NCI-H2227 (cell line): ENCODE measurements at regions not wholly inside any gene's neighbourhood (a gene's known extent, or its start where the extent isn't known, plus 50 kb on each side); places are given as distances from the start of the nearest gene placed in this dataset.

Experiments used
- DNase-seq: peaks from one replicate; lab custom pipeline; 2025; ENCODE audit not compliant: unreplicated experiment; lab: John Stamatoyannopoulos, UW

DNA sequence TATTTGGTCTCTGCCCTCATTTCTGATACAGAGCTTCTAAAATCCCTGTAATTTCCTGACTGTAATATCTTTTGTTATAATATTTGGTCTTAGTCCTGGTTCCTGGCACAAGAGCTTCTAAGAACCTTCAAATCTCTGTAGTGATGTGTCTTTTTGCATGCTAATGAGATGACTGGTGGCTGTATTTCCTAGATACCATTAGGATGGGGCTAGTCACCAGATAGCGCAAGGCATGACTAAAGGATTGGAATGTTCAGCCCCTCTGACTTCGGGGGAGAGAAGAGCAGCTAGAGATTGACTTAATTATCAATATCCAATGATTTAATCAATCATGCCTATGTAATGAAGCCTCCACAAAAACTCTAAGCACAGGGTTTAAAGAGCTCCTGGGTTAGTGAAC, 620.8 kb upstream of the ACVR2A start:
- no peak for DNase-seq

DNA sequence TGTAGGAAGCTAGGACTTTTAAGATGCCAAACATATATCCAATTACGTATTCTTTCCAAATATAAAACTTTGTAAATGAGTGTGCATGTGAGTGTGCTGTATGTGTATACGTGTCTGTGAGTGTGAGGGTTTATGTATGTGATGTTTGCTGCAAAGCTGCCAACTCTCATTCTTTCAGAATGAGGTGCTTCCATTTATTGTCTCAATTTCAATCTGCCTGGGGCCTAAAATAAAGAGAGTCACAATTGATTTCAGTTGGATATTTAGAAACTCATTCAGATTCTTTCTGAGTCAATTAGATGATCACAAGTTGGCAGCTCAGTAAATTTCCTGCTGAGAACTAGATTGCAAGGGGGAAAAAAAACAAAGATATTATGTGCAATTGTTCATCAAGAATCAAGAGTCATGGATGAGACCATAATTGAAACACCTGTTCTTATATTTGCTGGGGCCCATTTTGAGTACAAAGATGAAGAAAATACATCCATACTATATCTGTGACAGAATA, 621.2 kb upstream of the ACVR2A start:
- DNase-seq, result no peak

DNA sequence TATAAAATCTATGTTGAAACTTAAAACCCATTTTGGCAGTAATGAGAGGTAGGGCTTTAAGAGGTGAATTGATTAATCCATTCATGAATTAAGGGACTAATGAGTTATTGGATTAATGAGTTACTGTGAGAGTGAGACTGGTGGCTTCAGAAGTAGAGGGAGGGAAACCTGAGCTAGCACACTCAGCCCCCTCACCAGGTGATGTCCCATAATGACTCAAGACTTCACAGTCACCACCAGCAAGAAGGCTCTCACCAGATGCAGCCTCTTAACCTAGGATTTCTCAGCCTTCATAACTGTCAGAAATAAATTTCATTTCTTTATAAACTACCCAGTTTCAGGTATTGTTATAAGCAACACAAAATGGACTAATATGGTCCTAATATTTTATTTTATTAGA, 621.7 kb upstream of the ACVR2A start:
- DNase-seq, result no peak

DNA sequence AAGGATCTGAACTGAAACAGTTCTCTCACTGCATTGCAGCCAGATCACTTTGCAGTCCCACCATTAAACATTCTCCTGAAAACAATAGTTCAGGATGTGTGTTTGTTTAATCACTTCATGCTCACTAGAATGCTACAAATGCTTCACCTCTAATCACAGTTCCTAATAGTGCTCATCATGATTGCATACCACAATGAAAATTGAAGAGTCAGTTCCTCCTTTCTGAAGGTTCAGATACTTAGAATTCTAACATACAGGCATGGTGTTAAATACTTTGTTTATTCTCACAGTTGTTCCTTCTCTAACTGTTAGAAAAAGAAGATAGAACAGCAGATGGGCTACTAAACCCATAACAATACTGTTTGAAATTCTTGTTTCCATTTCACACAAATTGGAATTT, 622.3 kb upstream of the ACVR2A start:
- DNase-seq, result no peak

DNA sequence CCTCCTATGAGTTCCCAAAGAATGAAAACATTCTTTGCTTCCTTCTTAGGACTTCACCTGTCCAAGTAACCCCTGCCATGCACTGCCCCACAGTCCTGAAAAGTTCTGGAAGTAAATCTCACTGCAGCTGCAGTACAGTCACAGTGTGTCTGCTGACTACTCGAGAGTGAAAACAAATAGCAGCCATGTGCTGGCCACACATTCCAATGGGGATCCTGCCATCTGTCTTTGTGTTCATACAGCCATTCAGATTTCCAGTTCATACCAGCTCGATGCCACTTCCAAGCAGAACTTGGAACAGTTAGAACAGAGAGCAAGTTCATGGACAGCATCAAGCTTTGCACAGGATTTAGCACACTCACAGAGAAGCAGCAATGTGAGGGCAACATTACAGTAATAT, 629.9 kb upstream of the ACVR2A start:
- DNase-seq, result no peak

DNA sequence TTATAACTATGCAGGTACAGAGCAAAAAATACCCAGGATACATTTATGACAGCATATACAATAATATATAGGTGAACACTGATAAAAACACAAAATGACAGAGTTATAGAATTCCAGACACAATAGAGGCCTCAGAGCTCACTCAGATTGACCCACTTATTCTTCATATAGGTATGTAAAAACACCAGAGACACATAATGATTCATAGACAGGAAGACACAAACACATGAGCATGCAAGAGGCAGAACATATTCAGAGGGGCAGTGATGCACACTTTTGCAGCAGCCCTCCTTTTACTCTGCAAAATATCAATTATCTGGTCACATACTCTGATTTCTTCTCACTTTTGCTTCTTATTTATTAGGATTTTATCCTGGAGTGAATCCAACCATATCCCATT, 633.3 kb upstream of the ACVR2A start:
- DNase-seq, result no peak

DNA sequence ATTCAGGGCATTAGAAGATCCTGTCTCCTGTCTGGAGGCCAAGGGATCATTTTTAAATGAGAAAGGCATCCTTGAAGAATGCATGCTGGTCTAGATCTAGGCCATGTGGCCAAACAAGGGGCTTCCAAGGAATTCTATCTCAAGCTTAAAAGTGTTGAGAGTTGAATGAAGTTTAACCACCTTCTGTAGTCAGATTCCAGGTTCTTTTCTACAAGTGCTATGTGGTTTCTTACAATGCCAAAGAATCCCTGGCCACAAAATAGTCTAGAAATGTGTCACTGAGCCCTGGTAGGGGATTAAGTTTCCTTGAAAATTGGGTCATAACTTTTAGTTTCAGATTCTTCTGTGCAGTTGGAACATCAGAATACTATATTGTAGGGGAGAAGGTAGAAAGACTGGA, 640.7 kb upstream of the ACVR2A start:
- DNase-seq, result no peak

DNA sequence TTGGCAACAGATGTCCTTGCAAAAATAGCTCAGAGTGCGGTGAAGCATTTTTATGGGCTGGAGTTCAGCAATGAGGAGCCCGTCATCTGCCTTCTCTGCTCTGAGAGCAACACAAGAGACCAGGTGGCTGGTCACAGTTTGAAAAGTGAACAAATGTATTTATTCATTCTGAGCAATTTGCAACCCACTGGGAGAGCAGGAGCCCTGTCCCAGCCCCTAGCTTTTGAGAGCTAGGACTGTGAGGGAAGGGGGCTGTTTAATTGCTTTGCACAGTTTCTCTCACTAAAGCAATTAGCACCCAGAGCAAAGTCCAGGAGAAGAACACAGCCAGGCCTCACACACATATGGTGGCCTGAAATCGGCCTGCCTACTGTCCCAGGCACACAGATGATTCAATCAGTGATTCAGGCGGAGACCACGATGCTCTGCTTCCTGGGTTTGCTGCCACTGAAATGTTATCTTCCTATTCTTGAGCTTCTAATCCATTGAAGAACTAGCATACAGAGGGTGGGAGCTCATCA, 646.1 kb upstream of the ACVR2A start:
- no peak for DNase-seq

DNA sequence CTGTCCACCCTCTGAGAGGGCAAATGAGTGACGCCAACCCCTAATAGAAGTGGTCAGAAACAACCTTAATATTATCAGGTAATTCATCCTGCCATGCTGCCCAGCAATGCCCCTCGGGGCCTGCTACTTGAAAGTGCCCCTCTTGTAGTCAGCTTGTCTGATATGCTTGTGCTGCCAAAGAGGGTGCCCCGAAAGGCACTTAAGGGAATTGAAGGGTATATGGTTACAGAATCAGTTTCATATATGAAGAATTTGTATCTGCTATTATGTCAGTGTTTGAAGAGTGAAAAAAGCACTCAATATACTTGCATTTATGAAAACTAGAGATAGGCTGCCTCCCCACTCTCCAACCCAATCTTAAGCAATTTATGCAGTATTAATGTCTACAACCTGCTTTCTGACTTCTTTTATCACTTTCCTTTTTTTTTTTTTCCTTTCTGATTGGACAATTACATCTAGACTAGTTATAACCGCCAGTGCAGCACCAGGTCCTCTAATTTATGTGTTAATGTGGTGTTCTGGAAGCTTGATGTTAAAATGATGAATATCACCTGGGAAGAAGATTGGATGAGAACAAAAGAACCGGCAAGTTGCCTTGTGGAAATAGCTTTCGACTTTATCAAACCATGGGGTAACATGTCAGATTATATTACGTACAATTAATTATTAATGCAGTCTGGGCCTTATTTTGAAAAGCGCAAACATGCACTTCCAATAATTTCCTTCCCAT, 646.9 kb upstream of the ACVR2A start:
- DNase-seq, result no peak

DNA sequence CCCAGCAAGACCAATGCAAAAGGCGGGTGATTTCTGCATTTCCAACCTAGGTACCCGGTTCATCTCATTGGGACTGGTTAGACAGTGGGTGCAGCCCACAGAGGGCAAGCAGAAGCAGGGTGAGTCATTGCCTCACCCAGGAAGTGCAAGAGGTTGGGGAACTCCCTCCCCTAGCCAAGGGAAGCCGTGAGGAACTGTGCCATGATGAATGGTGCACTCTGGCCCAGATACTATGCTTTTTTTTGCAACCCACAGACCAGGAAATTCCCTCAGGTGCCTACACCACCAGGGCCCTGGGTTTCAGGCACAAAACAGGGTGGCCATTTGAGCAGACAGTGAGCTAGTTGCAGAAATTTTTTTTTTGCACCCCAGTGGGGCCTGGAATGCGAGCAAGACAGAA, 662.6 kb upstream of the ACVR2A start:
- no peak for DNase-seq

DNA sequence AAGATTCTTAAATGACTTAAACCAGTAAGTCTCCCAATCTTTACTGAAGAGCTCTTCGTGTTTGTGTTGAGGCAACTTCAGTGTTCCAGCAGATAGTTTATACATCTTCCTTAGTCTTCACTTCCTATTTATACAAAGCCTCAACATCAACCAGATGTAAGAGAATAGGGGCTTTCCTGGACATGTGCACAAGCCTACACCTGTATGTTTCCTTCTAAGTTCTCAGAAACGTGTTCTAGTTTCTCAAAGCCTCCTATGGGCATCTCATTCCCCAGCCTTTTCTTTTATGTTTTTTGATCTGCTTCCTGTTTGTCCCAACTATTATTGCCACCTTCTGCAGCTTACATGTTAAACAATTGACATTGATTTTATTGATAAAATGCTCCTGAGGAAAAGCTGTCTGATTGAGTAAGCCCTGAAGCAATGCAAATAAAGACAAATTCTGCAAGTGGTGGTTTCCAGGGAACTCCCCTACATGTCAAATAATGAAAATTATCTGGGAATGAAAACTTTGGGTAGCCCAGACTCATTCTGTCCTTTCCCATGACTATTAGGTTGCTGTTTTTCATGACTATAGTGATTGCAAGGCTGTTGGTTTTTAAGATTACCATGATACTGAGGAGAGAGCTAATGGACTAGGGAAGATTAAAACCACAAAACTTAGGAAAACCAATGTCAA, 663.3 kb upstream of the ACVR2A start:
- no peak for DNase-seq

DNA sequence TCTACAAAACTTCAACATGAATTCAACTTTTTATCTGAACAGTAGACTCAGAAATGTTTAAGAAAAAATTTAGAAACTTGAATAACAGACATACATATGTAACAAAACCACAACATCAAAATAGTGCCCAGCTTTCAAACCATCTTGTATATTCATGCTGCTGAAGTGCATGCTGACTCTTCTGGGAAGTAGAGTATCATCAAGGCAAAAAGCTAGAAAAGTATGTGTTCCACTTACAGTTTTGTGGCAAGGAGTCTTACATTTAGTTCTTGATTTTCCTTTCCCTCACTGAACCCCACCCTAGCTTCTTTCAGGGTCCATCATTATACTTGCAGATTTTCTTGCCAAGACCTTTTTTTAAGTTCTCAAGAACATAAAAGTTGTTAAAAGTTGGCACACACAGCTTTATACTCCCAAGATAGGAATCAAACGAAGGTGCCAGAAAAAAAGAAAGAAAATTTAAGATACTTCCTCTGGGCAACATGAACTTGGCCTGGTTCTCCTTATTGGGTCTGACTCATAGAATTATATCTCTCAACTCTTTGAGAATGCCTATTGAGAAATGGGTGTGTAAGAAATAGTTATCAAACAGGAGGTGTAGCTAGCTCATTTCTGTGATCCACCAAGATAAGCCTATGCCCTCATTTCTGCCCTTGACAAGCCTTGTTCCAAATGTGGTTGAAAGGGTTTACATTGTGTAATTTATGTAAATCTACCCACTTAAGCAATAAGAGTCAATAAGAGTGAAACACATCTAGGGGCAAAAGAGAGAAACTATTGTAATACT, 667.6 kb upstream of the ACVR2A start:
- DNase-seq, result no peak

DNA sequence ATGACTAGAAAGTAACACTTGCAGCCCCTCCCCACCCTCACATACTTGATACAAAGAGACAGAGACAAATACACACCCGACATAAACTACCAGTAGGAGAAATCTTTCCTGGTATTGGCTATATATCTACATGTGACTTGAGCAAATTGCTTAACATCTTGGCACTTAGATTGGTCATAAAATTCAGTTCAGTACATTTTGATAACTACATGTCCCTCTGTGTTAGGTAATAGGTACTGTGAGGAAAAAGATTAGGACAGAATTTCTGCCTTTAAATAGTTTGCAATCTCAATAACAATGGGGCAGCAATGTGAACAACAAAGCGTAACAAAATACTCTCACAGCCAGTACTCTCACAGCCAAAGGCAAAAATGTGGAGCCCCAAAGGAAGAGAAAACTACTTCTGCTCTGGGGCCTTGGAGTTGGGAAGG, 670.0 kb upstream of the ACVR2A start:
- DNase-seq, result no peak

DNA sequence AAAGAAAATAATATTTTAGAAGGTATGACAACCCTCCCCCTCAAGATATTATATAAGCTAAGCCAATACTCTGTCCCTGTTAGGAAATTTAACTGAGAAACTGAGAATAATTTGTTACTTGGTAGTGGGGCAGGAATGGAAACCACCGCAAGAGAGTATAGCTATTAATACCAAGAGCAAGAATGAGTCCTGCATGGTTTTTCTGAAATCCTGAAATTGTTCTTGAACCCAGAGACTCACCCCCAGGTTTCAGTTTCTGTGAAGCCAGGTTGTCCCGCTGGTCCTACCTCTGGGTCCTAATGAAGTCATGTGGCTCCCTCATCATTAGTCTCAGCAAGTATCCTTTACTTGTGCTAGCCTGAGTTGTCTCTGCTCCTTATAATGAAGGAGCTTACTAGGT, 671.0 kb upstream of the ACVR2A start:
- DNase-seq, result no peak

DNA sequence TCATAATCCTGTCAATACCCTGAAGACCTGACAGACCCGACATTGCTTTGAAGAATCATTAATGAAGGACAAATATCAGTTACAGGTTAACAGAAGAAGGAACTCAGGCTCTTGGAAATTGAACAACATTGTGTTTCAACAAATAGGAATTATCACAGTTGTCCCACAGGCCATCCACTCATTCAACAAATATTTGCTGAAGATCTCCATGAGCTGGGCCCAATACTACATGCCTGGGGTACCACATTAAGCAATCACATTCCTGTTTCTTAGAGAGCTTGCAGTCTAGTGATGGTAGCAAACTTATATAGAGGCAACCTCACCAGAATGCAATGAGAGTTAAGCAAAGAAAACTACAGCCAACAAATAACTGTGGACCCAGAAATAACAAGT, 671.6 kb upstream of the ACVR2A start:
- DNase-seq, result no peak

DNA sequence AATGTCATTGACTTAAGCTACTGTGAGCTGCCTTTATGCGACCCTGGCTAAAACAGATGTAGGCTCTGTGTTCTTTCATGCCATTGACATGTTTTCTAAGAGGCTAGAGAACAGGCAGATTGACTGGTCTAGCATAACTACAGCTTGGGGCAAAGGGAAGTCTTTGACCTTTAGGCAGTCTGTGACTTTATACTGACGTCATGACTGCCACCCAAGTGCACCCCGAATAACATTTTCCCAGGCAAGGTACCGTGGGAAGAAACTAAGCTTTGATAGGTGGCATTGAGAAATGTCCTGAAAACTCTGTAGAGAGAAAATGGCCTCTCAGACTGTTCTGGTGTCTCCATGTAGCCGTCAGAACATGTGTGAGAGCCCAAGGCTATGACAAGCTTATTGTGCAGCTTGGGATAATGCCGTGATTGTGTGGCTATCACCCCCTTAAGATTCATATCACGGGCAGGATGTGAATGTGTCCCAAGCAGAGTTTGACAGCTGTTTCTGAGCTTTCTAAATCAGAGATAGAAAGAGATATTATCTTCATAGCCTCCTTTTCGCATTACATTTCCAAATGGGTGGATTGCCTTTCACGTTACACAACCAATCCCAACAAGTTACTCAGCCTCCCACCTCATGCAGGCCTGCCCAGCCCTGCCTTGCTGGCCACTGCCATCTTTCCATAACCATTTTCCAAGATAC, 672.2 kb upstream of the ACVR2A start:
- no peak for DNase-seq

DNA sequence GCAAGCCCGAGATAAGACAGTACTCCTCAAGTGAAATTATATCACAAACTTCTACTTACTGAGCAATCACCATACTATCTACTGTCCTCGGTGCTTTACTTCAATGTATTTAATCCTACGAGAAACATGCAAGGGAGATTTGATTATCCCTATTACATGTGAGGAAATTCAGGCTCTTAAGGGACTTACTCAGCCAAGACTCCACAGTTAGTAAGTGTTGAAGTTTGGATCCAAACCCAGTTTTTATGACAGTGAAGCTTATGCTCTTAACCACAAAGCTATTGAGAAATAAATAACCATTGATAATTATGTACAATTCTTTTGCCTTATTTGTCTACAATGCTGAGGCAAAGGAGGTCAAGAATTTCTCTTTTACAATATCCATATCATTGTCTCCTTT, 672.9 kb upstream of the ACVR2A start:
- no peak for DNase-seq

DNA sequence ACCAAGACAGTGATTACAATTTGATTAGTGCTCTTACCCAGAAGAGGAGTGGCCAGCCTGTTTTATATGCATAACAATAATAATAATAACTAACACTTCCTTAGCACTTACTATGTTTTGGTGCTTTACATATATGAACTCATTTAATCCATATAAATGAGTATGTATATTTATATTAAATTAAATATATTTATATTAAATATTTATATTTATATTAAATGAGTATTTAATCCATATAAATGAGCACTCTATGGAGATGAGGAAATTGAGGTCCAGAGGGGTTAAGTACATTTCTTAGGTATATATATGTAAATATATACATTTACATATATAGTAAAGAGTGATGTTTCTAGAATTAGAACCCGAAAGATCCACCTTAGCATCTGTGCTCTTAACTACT, 673.9 kb upstream of the ACVR2A start:
- DNase-seq, result no peak

DNA sequence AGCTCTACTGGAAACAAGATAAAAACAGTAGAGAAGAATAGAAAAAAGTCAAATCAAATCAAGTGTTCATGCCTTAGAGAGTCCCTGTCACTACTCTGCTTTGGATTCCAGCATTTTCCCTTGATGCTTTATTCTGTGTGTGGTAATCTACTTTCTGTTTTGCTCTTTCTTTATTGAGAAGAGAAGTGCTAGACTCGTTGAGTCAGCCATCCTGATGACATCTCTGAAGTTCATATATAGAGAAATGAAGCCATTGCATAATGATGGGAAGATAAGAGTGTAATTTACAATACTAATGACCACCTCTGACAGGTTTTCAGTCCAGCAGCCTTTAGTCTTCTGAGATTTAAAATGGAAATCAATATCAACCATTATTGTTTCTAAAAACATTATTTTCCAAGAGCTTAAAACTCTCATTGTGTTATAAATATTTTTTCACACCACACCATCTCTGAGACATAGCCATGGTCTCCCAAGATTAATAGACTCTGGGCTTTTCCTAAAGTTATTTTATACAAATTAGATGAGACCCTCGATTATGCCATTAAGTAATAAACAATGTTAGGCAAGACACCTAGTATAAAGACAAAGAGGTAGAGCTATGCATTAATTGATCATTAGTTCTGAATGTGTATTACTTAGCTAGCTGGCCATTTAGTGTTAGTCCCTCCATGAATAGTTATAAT, 679.0 kb upstream of the ACVR2A start:
- no peak for DNase-seq

DNA sequence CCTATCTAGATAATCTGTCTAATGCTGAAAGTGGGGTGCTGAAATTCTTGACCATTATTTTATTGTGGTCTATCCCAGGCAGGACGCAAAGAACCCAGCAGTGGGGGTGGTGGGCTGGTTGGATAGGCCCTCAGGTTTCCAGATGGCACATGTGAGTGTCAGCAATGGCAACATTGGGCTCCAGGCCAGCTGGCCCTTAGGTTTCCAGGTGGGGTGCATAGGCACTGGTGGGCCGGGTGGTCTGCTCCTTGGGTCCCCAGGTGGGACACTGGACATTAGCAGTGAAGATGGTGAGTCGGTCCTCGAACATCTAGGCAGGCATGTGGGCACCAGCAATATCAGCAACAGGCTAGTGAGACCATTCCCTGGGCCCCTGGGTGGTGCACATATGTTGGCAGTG, 680.3 kb upstream of the ACVR2A start:
- DNase-seq, result no peak

DNA sequence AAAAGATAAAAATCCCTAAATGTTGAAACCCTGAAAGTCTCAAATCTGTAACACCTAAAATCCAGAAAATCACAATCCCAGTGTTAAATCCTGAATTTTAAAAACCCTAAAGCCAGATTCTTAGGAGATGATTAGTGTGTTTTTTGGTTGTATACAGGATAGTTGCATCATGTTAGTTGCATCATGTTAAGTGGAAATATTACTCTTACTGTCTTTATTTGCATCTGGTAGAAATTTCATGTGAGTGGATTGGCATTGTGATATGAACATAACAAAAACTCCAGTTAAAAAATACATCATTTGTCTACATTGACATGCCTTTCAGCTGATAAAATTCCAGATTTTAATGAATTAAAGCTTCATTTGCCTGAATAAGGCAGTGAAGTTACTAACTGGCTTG, 683.1 kb upstream of the ACVR2A start:
- no peak for DNase-seq
